ENCODE measurements at regions not wholly inside any gene's neighbourhood (a gene's known extent, or its start where the extent isn't known, plus 50 kb on each side); places are given as distances from the start of the nearest gene placed in this dataset.

DNA sequence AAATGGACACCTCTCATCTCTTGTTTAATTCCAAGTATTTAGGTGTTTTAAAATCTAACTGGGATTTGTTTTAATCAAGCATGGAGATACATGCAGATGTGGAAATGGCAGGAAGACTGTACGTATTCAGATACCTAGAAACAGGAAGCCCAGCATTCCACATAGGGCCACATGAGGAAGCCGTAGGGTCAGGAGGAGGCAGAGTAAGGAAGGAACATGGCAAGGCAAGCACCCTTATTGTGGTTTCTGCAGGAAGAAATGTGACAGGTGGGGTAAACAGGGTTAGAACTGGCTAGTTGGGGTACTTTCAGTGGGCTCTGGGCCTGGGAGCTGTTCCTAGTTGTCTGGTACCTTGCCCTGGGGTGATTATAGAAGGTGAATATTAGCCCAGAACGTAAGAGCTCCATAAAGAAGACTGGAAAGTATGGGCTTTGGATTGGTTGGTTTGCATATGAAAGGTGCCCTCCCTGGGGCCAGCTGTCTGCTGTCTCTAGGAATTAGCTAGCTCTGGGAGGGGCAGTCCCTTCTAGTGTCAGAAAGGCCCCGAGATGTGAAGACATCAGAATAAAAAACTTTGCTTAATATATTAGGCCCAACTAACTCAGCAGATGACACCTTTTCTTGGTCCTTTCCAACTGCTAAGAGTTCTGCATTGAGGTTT, 107.7 kb upstream of the CADPS start:
- H3K27me3 ChIP-seq (replicated peaks in 1 of 4; ENCODE audit: control extremely low read depth in 1 of 4, control insufficient read depth in 3 of 4, insufficient read depth in 4 of 4, low read length in 3 of 4) = no peaks in the 10 kb centered on the region
- Mint-ChIP-seq H3K4me1 (no peaks in the 10 kb centered on the region), H3K27ac (no peak overlapping the region), H3K27me3 (peaks cover 3% of the 10 kb centered on the region), H3K4me3 (no peak overlapping the region), H3K9me3 (ENCODE audit: insufficient read depth) (peaks cover under 1% of the 10 kb centered on the region)
- POLR2A ChIA-PET = no interaction called here
- CTCF ChIA-PET = no interaction called here
- H3K79me2 ChIP-seq (ENCODE audit: control insufficient read depth, insufficient read depth, low read length) = no peaks in the 10 kb centered on the region
- intact Hi-C loops (cut with micrococcal nuclease) = no loop called here
- H3K4me2 ChIP-seq (replicated peaks; ENCODE audit: low read depth, low read length, poor library complexity, severe bottlenecking) = no peak overlapping the region
- no peak for TF ChIP-seq EZH2 (IDR thresholded peaks at IDR 0.05; ENCODE audit: borderline replicate concordance, insufficient read depth, low read depth, low read length, poor library complexity, severe bottlenecking)
- TF ChIP-seq, protein P1, sequence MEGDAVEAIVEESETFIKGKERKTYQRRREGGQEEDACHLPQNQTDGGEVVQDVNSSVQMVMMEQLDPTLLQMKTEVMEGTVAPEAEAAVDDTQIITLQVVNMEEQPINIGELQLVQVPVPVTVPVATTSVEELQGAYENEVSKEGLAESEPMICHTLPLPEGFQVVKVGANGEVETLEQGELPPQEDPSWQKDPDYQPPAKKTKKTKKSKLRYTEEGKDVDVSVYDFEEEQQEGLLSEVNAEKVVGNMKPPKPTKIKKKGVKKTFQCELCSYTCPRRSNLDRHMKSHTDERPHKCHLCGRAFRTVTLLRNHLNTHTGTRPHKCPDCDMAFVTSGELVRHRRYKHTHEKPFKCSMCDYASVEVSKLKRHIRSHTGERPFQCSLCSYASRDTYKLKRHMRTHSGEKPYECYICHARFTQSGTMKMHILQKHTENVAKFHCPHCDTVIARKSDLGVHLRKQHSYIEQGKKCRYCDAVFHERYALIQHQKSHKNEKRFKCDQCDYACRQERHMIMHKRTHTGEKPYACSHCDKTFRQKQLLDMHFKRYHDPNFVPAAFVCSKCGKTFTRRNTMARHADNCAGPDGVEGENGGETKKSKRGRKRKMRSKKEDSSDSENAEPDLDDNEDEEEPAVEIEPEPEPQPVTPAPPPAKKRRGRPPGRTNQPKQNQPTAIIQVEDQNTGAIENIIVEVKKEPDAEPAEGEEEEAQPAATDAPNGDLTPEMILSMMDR (IDR thresholded peaks at IDR 0.05) = no peak
- H4K20me1 ChIP-seq (ENCODE audit: control insufficient read depth, insufficient read depth, low read length, poor library complexity, severe bottlenecking) = no peaks in the 10 kb centered on the region
- H3K4me3 ChIP-seq (ENCODE audit: control extremely low read depth in 1 of 5, extremely low read depth in 1 of 5, insufficient read depth in 1 of 5, low read depth in 2 of 5, low read length in 4 of 5) = no peak overlapping the region
- no peaks in the 10 kb centered on the region for H3K36me3 ChIP-seq (replicated peaks in 1 of 2; ENCODE audit: control extremely low read depth in 1 of 2, control insufficient read depth in 1 of 2, extremely low read depth in 1 of 2, insufficient read depth in 2 of 2, low read length in 1 of 2)
- no peaks in the 10 kb centered on the region for H3K9me3 ChIP-seq (ENCODE audit: control extremely low read depth in 1 of 3, control insufficient read depth in 2 of 3, insufficient read depth in 1 of 3, low read length in 2 of 3)
- ATAC-seq (ENCODE audit: low read depth) = no peak
- no peaks in the 10 kb centered on the region for H3K4me1 ChIP-seq (ENCODE audit: control insufficient read depth in 2 of 2, insufficient read depth in 2 of 2, low read length in 2 of 2)
- H2AFZ ChIP-seq (ENCODE audit: insufficient read depth, low read depth, low read length, poor library complexity, severe bottlenecking) = no peak overlapping the region
- no peak for DNase-seq
- H3K9ac ChIP-seq (ENCODE audit: low read length) = no peak overlapping the region
- WGBS (ENCODE audit: insufficient coverage) = 23% methylated on average over 2 of the region's 4 CpGs
- no peak overlapping the region for H3K27ac ChIP-seq (ENCODE audit: low read length in 2 of 2)

DNA sequence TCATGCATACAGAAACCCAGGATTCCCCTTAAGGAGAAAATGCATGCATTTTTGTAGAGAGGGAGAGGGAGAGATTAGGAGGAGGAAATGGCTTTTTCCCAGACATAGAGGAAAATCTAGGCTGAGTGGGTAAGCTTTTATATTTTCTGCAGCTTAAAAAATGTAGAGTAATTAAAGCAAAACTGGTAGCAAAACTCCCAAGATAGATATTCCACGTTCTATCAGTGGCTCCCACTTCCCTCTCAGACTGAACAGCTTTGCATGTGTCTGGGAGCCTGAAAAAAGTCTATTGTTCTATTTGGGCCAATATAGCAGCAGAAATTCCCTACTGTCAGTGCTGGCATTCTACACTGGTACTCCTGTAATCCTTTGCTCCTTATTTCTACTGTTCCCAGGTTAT, 110.8 kb upstream of the CADPS start:
- H3K4me1 Mint-ChIP-seq = no peaks in the 10 kb centered on the region
- no peaks in the 10 kb centered on the region for H3K4me1 ChIP-seq (ENCODE audit: control insufficient read depth in 2 of 2, insufficient read depth in 2 of 2, low read length in 2 of 2)
- no CpG with 5 or more reads among the region's 1 CpG for WGBS (ENCODE audit: insufficient coverage)
- no peak overlapping the region for H3K27ac Mint-ChIP-seq
- no peaks in the 10 kb centered on the region for H3K79me2 ChIP-seq (ENCODE audit: control insufficient read depth, insufficient read depth, low read length)
- TF ChIP-seq EZH2 (IDR thresholded peaks at IDR 0.05; ENCODE audit: borderline replicate concordance, insufficient read depth, low read depth, low read length, poor library complexity, severe bottlenecking) = no peak
- TF ChIP-seq, protein P1 (IDR thresholded peaks at IDR 0.05) = no peak
- DNase-seq = no peak
- H3K9ac ChIP-seq (ENCODE audit: low read length) = no peak overlapping the region
- H3K9me3 ChIP-seq (ENCODE audit: control extremely low read depth in 1 of 3, control insufficient read depth in 2 of 3, insufficient read depth in 1 of 3, low read length in 2 of 3) = no peaks in the 10 kb centered on the region
- H3K4me3 ChIP-seq (ENCODE audit: control extremely low read depth in 1 of 5, extremely low read depth in 1 of 5, insufficient read depth in 1 of 5, low read depth in 2 of 5, low read length in 4 of 5) = no peak overlapping the region
- H3K27me3 ChIP-seq (replicated peaks in 1 of 4; ENCODE audit: control extremely low read depth in 1 of 4, control insufficient read depth in 3 of 4, insufficient read depth in 4 of 4, low read length in 3 of 4) = no peaks in the 10 kb centered on the region
- H3K36me3 ChIP-seq (replicated peaks in 1 of 2; ENCODE audit: control extremely low read depth in 1 of 2, control insufficient read depth in 1 of 2, extremely low read depth in 1 of 2, insufficient read depth in 2 of 2, low read length in 1 of 2) = no peaks in the 10 kb centered on the region
- ATAC-seq (ENCODE audit: low read depth) = no peak
- H4K20me1 ChIP-seq (ENCODE audit: control insufficient read depth, insufficient read depth, low read length, poor library complexity, severe bottlenecking) = no peaks in the 10 kb centered on the region
- H2AFZ ChIP-seq (ENCODE audit: insufficient read depth, low read depth, low read length, poor library complexity, severe bottlenecking) = no peak overlapping the region
- H3K27ac ChIP-seq (ENCODE audit: low read length in 2 of 2) = no peak overlapping the region
- no peak overlapping the region for H3K4me3 Mint-ChIP-seq
- intact Hi-C loops (cut with micrococcal nuclease) = no loop called here
- ChIA-PET POLR2A (no interaction called here), CTCF (no interaction called here)
- H3K4me2 ChIP-seq (replicated peaks; ENCODE audit: low read depth, low read length, poor library complexity, severe bottlenecking) = no peak overlapping the region
- H3K27me3 Mint-ChIP-seq = peaks cover 3% of the 10 kb centered on the region
- H3K9me3 Mint-ChIP-seq (ENCODE audit: insufficient read depth) = peaks cover 2% of the 10 kb centered on the region
